Astrocyte (in vitro differentiated cells and primary cell): ENCODE measurements at regions not wholly inside any gene's neighbourhood (a gene's known extent, or its start where the extent isn't known, plus 50 kb on each side); places are given as distances from the start of the nearest gene placed in this dataset.
A peak's percentile ranks its signal among the peaks of the same experiment; 100 is the strongest.
"Not testable (repeated sequence)": the region's sequence is repeated elsewhere in the genome, so short reads cannot be mapped to it uniquely, and the experiment has no call there.

Experiments
- DNase-seq: peaks from one replicate; pipeline ENCODE4 v3.0.0-alpha.2; 2010; ENCODE audit warnings: low read depth
- FAIRE-seq: peaks from 2 replicates; lab custom pipeline; 2011; peaks lifted over from hg19 to GRCh38; lab: Jason Lieb, UNC
- H2AFZ ChIP-seq: 2 replicates; pipeline ENCODE4 v1.6.0; 2012; ENCODE audit warnings: low read depth, low read length, inconsistent platforms
- H3K27ac ChIP-seq: 2 replicates; pipeline ENCODE4 v1.5.1; 2011; ENCODE audit warnings: low read depth, low read length, inconsistent platforms
- H3K27me3 ChIP-seq: 2 replicates; pipeline ENCODE4 v1.6.0; 2011; ENCODE audit warnings: low read length, inconsistent platforms; ENCODE audit not compliant: insufficient read depth
- H3K36me3 ChIP-seq: 2 replicates; pipeline ENCODE4 v1.5.1; 2011; ENCODE audit warnings: low read length, inconsistent platforms; ENCODE audit not compliant: insufficient read depth
- H3K4me1 ChIP-seq: 2 replicates; pipeline ENCODE4 v1.5.1; 2011; ENCODE audit warnings: low read length, inconsistent platforms; ENCODE audit not compliant: insufficient read depth
- H3K4me2 ChIP-seq: 2 replicates; pipeline ENCODE4 v1.6.0; 2012; ENCODE audit warnings: low read length, inconsistent platforms
- H3K4me3 ChIP-seq: 2 replicates; pipeline ENCODE4 v1.5.1; 2011; ENCODE audit warnings: low read depth, mild to moderate bottlenecking, low read length, inconsistent platforms; ENCODE audit not compliant: insufficient read depth
- H3K79me2 ChIP-seq: 2 replicates; pipeline ENCODE4 v1.6.0; 2012; ENCODE audit warnings: mild to moderate bottlenecking, low read length, inconsistent platforms; ENCODE audit not compliant: insufficient read depth
- H3K9ac ChIP-seq: 2 replicates; pipeline ENCODE4 v1.6.0; 2012; ENCODE audit warnings: mild to moderate bottlenecking, low read length, inconsistent platforms
- H3K9me3 ChIP-seq: 2 replicates; pipeline ENCODE4 v1.5.1; 2012; ENCODE audit warnings: low read depth, mild to moderate bottlenecking, low read length, inconsistent platforms; ENCODE audit not compliant: insufficient read depth
- H4K20me1 ChIP-seq: 2 replicates; pipeline ENCODE4 v1.6.0; 2012; ENCODE audit warnings: low read length, inconsistent platforms; ENCODE audit not compliant: insufficient read depth
- H3K27ac Mint-ChIP-seq: one replicate; pipeline ENCODE4 v1.8.0; 2021; ENCODE audit warnings: mild to moderate bottlenecking, mixed read lengths; ENCODE audit not compliant: unreplicated experiment
- H3K27me3 Mint-ChIP-seq: one replicate; pipeline ENCODE4 v1.8.0; 2021; ENCODE audit warnings: low read depth, mixed read lengths; ENCODE audit not compliant: unreplicated experiment
- H3K36me3 Mint-ChIP-seq: one replicate; pipeline ENCODE4 v1.8.0; 2021; ENCODE audit warnings: low read depth, mixed read lengths; ENCODE audit not compliant: unreplicated experiment
- H3K4me1 Mint-ChIP-seq: one replicate; pipeline ENCODE4 v1.8.0; 2021; ENCODE audit warnings: low read depth, mixed read lengths; ENCODE audit not compliant: unreplicated experiment
- H3K4me3 Mint-ChIP-seq: one replicate; pipeline ENCODE4 v1.8.0; 2021; ENCODE audit warnings: mild to moderate bottlenecking, moderate library complexity, mixed read lengths; ENCODE audit not compliant: unreplicated experiment
- H3K9me3 Mint-ChIP-seq: one replicate; pipeline ENCODE4 v1.8.0; 2021; ENCODE audit warnings: mild to moderate bottlenecking, mixed read lengths; ENCODE audit not compliant: unreplicated experiment
- CTCF ChIP-seq: IDR thresholded peaks from 2 replicates; pipeline ENCODE4 v1.5.1; 2011; ENCODE audit warnings: low read depth, mild to moderate bottlenecking, inconsistent platforms, low read length, moderate library complexity; ENCODE audit not compliant: insufficient read depth
- EZH2 ChIP-seq: IDR thresholded peaks from 2 replicates; pipeline ENCODE4 v1.6.1; 2012; ENCODE audit warnings: mild to moderate bottlenecking, low read length, inconsistent platforms; ENCODE audit not compliant: insufficient read depth

- Histone ChIP-seq H3K9ac (no peak overlapping the region), H3K4me3 (no peak overlapping the region), H4K20me1 (no peaks in the 10 kb centered on the region), H3K27me3 (no peaks in the 10 kb centered on the region), H3K9me3 (no peaks in the 10 kb centered on the region), H2AFZ (no peak overlapping the region), H3K27ac (no peak overlapping the region), H3K4me2 (no peak overlapping the region), H3K4me1 (no peaks in the 10 kb centered on the region), H3K36me3 (no peaks in the 10 kb centered on the region), H3K79me2 (no peaks in the 10 kb centered on the region)
- Mint-ChIP-seq H3K4me3 (no peak overlapping the region), H3K27ac (no peak overlapping the region), H3K9me3 (no peaks in the 10 kb centered on the region), H3K27me3 (no peaks in the 10 kb centered on the region), H3K36me3 (no peaks in the 10 kb centered on the region), H3K4me1 (peaks cover 2% of the 10 kb centered on the region)
- no peak for DNase-seq
- no peak for FAIRE-seq
- TF ChIP-seq CTCF: no peak
- TF ChIP-seq EZH2: no peak
Measured at GRCh38 chr13:87168390-87168789, 502.8 kb upstream of the SLITRK5 start.

- no peaks in the 10 kb centered on the region for H4K20me1 ChIP-seq
- H3K27me3 Mint-ChIP-seq: no peaks in the 10 kb centered on the region
- no peak overlapping the region for H3K9ac ChIP-seq
- H3K27me3 ChIP-seq: no peaks in the 10 kb centered on the region
- no peaks in the 10 kb centered on the region for H3K4me1 ChIP-seq
- H3K79me2 ChIP-seq: no peaks in the 10 kb centered on the region
- no peak overlapping the region for H3K27ac ChIP-seq
- H3K27ac Mint-ChIP-seq: no peak overlapping the region
- DNase-seq: no peak
- no peaks in the 10 kb centered on the region for H3K36me3 ChIP-seq
- TF ChIP-seq CTCF (no peak), EZH2 (no peak)
- no peaks in the 10 kb centered on the region for H3K36me3 Mint-ChIP-seq
- H3K4me3 ChIP-seq: no peak overlapping the region
- no peaks in the 10 kb centered on the region for H3K9me3 ChIP-seq
- no peaks in the 10 kb centered on the region for H3K9me3 Mint-ChIP-seq
- H3K4me3 Mint-ChIP-seq: no peak overlapping the region
- peaks cover 2% of the 10 kb centered on the region for H3K4me1 Mint-ChIP-seq
- no peak overlapping the region for H2AFZ ChIP-seq
- FAIRE-seq: no peak
- H3K4me2 ChIP-seq: no peak overlapping the region
Measured at GRCh38 chr13:87169337-87169736, 501.8 kb upstream of the SLITRK5 start.

GRCh38 chr13:87172166-87172835 lies 498.9 kb upstream of the SLITRK5 start:
- H3K4me1 ChIP-seq: no peaks in the 10 kb centered on the region
- no peaks in the 10 kb centered on the region for H3K9me3 Mint-ChIP-seq

GRCh38 chr13:87185138-87185537 lies 486.0 kb upstream of the SLITRK5 start:
- H3K4me3 ChIP-seq, H2AFZ ChIP-seq, H3K36me3 ChIP-seq, H3K27me3 ChIP-seq, H3K9ac ChIP-seq, H3K36me3 Mint-ChIP-seq, H3K79me2 ChIP-seq, H3K27ac ChIP-seq, H3K4me2 ChIP-seq, H3K4me1 ChIP-seq, FAIRE-seq, H3K4me3 Mint-ChIP-seq, H4K20me1 ChIP-seq, H3K27me3 Mint-ChIP-seq, DNase-seq, H3K27ac Mint-ChIP-seq, H3K9me3 Mint-ChIP-seq, H3K9me3 ChIP-seq, H3K4me1 Mint-ChIP-seq: not testable (repeated sequence)

More at GRCh38 chr13:87172166-87172835, 498.9 kb upstream of the SLITRK5 start:
- Mint-ChIP-seq H3K4me1 (peaks cover 2% of the 10 kb centered on the region), H3K4me3 (no peak overlapping the region), H3K36me3 (no peaks in the 10 kb centered on the region), H3K27ac (peak overlapping the region; percentile 75), H3K27me3 (no peaks in the 10 kb centered on the region)
- no peaks in the 10 kb centered on the region for H3K27me3 ChIP-seq
- H3K9me3 ChIP-seq: no peaks in the 10 kb centered on the region
- H3K4me3 ChIP-seq: no peak overlapping the region
- H3K36me3 ChIP-seq: no peaks in the 10 kb centered on the region
- no peak overlapping the region for H3K4me2 ChIP-seq
- DNase-seq (peak; percentile 0), FAIRE-seq (no peak)
- no peaks in the 10 kb centered on the region for H4K20me1 ChIP-seq
- H2AFZ ChIP-seq: no peak overlapping the region
- no peaks in the 10 kb centered on the region for H3K79me2 ChIP-seq
- no peak for TF ChIP-seq EZH2
- no peak for TF ChIP-seq CTCF
- no peak overlapping the region for H3K9ac ChIP-seq
- H3K27ac ChIP-seq: no peak overlapping the region
